ENCODE measurements at regions not wholly inside any gene's neighbourhood (a gene's known extent, or its start where the extent isn't known, plus 50 kb on each side); places are given as distances from the start of the nearest gene placed in this dataset.
"Not testable (repeated sequence)": the region's sequence is repeated elsewhere in the genome, so short reads cannot be mapped to it uniquely, and the experiment has no call there.

- 80% methylated on average over 9 of the region's 9 CpGs for WGBS
Measured at GRCh38 chr18:64695851-64696553, 547.1 kb upstream of the LINC00305 start.

DNA sequence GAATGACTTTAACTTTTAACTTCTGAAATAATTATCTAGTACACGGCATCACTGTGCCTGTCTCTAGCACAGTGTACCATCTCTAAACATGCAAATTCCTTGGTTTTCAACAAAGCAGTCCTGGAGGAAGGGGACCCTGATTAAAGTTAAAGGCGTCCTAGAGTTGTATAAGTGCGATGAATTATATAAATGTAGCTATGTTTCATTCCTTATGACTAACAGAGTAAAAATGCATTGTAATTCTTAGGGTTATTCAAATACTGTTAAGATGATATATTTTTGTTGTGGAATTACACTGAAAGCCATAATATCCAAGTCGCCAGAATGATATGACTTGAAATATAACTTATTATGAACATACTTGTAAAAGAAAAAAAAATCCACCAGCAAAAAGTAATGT, 544.9 kb upstream of the LINC00305 start:
- 61% methylated on average over 4 of the region's 4 CpGs for WGBS
- DNase-seq (ENCODE audit: extremely low spot score), result no peak

More at GRCh38 chr18:64695851-64696553, 547.1 kb upstream of the LINC00305 start:
- Histone ChIP-seq H3K4me1 (ENCODE audit: insufficient read depth) (no peaks in the 10 kb centered on the region), H3K27ac (ENCODE audit: low read depth) (no peak overlapping the region), H3K36me3 (ENCODE audit: insufficient read depth) (no peaks in the 10 kb centered on the region), H3K4me3 (ENCODE audit: low read depth, low read length) (no peak overlapping the region)
- DNase-seq (ENCODE audit: extremely low spot score), result no peak

DNA sequence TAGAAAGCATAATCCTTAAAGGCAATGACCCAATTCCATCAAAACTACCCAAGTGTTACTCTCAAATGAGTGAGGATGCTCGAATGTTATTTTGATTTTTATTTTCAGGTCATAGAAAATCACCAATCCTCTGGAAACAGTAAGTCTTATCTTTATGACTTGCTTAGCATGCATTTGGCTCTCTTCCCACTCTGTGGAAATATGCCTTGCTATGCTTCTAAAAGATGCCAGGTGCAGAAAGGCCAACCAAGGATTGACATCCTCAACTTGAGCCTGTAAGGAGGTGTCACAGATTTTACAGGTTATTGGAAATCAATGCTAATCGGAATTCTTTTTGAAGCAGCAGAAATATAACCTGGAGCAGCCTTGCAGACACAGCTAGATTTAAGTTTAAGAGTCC, 543.9 kb upstream of the LINC00305 start:
- DNase-seq (ENCODE audit: extremely low spot score), result no peak
- no peak overlapping the region for H3K4me3 ChIP-seq (ENCODE audit: low read depth, low read length)
- H3K27ac ChIP-seq (ENCODE audit: low read depth), result no peak overlapping the region
- WGBS, result 48% methylated on average over 2 of the region's 2 CpGs
- no peaks in the 10 kb centered on the region for H3K4me1 ChIP-seq (ENCODE audit: insufficient read depth)
- no peaks in the 10 kb centered on the region for H3K36me3 ChIP-seq (ENCODE audit: insufficient read depth)

More for the DNA sequence above, 544.9 kb upstream of the LINC00305 start:
- Histone ChIP-seq H3K4me1 (ENCODE audit: insufficient read depth) (no peaks in the 10 kb centered on the region), H3K4me3 (ENCODE audit: low read depth, low read length) (no peak overlapping the region), H3K27ac (ENCODE audit: low read depth) (no peak overlapping the region), H3K36me3 (ENCODE audit: insufficient read depth) (no peaks in the 10 kb centered on the region)

DNA sequence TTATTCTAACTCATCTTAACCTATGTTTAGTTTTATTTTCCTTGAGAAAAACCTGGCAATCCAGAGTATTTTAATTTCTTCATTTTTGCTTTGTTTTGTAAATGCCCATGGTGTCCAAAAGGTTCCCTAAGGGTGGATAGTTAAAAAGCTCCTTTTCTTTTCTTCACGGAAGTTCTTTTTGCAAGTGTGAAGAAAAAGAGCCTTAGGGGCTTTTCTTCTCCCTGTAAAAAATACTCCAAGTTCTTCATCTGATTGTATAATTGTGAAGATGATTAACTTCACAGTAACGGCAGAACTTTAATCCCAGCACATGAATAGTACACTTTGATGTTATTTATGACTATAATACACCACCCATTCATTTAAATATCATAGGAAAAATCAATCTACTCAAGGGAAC, 530.2 kb upstream of the LINC00305 start:
- Histone ChIP-seq H3K4me3 (ENCODE audit: low read depth, low read length) (no peak overlapping the region), H3K4me1 (ENCODE audit: insufficient read depth) (no peaks in the 10 kb centered on the region), H3K27ac (ENCODE audit: low read depth) (no peak overlapping the region), H3K36me3 (ENCODE audit: insufficient read depth) (no peaks in the 10 kb centered on the region)
- WGBS, result 43% methylated on average over 2 of the region's 2 CpGs
- no peak for DNase-seq (ENCODE audit: extremely low spot score)

DNA sequence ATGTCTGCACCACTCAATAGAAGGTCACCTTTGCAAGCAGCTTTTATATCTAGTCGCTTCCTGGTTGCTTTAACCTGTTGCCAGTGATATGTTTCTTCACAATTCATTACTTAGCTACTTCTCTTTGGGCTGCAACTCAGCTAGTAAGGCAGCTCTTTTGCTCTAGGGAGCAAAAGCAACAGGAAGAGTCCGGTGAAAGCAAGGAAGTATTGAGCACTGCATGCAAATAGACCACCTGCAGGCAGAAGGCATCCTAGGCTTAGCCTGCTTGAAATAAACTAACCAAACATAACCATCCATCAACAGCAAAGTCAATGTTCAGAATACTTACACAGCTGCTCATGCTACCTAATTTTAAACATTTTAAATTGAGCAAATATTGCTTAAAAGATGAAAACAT, 529.2 kb upstream of the LINC00305 start:
- no peak for DNase-seq (ENCODE audit: extremely low spot score)

DNA sequence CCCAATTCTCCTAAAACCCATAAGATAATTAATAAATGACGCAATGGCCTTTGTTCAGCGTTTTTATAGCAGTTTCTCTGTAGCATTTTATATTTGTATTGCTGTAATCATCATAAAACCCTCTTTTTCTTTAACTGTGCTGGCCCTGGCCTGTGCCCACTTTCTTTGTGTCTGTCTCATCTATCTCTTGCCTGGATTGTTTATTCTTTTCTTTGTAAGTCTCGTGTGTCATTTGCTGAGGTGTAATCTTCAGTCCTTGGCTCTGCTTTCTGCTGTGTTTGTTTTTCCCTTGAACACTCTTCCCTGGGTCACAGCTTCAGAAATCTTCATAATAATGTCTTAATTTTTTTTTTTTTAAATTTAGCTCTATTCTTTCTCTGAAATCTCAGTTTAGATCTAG, 525.8 kb upstream of the LINC00305 start:
- DNase-seq (ENCODE audit: extremely low spot score), result no peak
- Histone ChIP-seq H3K4me3 (ENCODE audit: low read depth, low read length) (no peak overlapping the region), H3K27ac (ENCODE audit: low read depth) (no peak overlapping the region), H3K36me3 (ENCODE audit: insufficient read depth) (no peaks in the 10 kb centered on the region), H3K4me1 (ENCODE audit: insufficient read depth) (no peaks in the 10 kb centered on the region)
- WGBS, result 58% methylated on average over 3 of the region's 3 CpGs

More for the DNA sequence above, 529.2 kb upstream of the LINC00305 start:
- 71% methylated on average over 2 of the region's 2 CpGs for WGBS
- Histone ChIP-seq H3K36me3 (ENCODE audit: insufficient read depth) (no peaks in the 10 kb centered on the region), H3K4me3 (ENCODE audit: low read depth, low read length) (no peak overlapping the region), H3K27ac (ENCODE audit: low read depth) (no peak overlapping the region), H3K4me1 (ENCODE audit: insufficient read depth) (no peaks in the 10 kb centered on the region)

DNA sequence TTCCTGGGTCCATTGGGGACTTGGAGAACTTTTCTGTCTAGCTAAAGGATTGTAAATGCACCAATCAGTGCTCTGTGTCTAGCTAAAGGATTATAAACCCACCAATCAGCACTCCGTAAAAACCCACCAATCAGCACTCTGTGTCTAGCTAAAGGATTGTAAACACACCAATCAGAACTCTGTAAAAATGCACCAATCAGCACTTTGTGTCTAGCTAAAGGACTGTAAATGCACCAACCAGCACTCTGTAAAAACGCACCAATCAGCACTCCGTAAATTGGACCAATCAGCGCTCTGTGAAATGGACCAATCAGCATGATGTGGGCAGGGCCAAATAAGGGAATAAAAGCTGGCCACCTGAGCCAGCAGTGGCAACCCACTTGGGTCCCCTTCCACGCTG, 522.4 kb upstream of the LINC00305 start:
- 75% methylated on average over 5 of the region's 5 CpGs for WGBS
- not testable (repeated sequence) for H3K4me3 ChIP-seq (ENCODE audit: low read depth, low read length); H3K4me1 ChIP-seq (ENCODE audit: insufficient read depth); H3K36me3 ChIP-seq (ENCODE audit: insufficient read depth); DNase-seq (ENCODE audit: extremely low spot score); H3K27ac ChIP-seq (ENCODE audit: low read depth)

DNA sequence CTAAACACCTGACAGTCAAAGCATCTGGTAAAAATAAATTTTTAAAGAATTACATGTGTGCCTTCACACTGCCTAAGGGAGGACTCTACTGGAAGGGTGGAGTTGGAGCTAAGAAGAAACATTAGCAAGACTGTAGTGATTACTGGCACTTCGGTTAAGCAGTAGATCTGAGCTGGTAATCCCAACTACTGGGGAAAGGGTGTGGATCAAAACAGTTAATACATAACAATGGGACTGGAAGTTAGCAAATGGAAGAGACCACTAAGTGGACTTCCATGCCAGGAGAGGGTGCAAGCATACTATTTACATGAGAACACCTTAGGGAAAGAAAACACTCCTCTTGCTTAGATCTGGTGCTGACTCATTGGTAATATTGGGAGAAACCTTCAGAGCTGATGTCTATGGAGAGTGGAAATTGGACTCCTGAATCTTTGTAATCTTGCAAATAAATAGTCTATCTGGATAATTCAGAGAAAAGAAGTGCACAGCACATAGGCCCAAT, 519.6 kb upstream of the LINC00305 start:
- no peaks in the 10 kb centered on the region for H3K36me3 ChIP-seq (ENCODE audit: insufficient read depth)
- no peaks in the 10 kb centered on the region for H3K4me1 ChIP-seq (ENCODE audit: insufficient read depth)
- 89% methylated on average over 1 of the region's 1 CpG for WGBS
- no peak for DNase-seq (ENCODE audit: extremely low spot score)
- no peak overlapping the region for H3K4me3 ChIP-seq (ENCODE audit: low read depth, low read length)
- H3K27ac ChIP-seq (ENCODE audit: low read depth), result no peak overlapping the region

GRCh38 chr18:64663086-64663485, 514.2 kb upstream of the LINC00305 start:
- Histone ChIP-seq H3K4me3 (ENCODE audit: low read depth, low read length) (no peak overlapping the region), H3K4me1 (ENCODE audit: insufficient read depth) (no peaks in the 10 kb centered on the region), H3K27ac (ENCODE audit: low read depth) (no peak overlapping the region), H3K36me3 (ENCODE audit: insufficient read depth) (no peaks in the 10 kb centered on the region)
- no peak for DNase-seq (ENCODE audit: extremely low spot score)
- 77% methylated on average over 2 of the region's 2 CpGs for WGBS

- WGBS, result 35% methylated on average over 4 of the region's 4 CpGs
- no peak for DNase-seq (ENCODE audit: extremely low spot score)
- H3K36me3 ChIP-seq (ENCODE audit: insufficient read depth), result no peaks in the 10 kb centered on the region
- H3K4me3 ChIP-seq (ENCODE audit: low read depth, low read length), result no peak overlapping the region
- no peak overlapping the region for H3K27ac ChIP-seq (ENCODE audit: low read depth)
- H3K4me1 ChIP-seq (ENCODE audit: insufficient read depth), result no peaks in the 10 kb centered on the region
Measured at GRCh38 chr18:64659196-64659595, 510.3 kb upstream of the LINC00305 start.

- Histone ChIP-seq H3K27ac (ENCODE audit: low read depth) (no peak overlapping the region), H3K36me3 (ENCODE audit: insufficient read depth) (no peaks in the 10 kb centered on the region), H3K4me3 (ENCODE audit: low read depth, low read length) (no peak overlapping the region), H3K4me1 (ENCODE audit: insufficient read depth) (no peaks in the 10 kb centered on the region)
- WGBS, result 66% methylated on average over 4 of the region's 4 CpGs
- DNase-seq (ENCODE audit: extremely low spot score), result no peak
Measured at GRCh38 chr18:64653068-64653467, 504.2 kb upstream of the LINC00305 start.

GRCh38 chr18:64650068-64650467, 501.2 kb upstream of the LINC00305 start:
- Histone ChIP-seq H3K4me3 (ENCODE audit: low read depth, low read length) (no peak overlapping the region), H3K4me1 (ENCODE audit: insufficient read depth) (no peaks in the 10 kb centered on the region), H3K36me3 (ENCODE audit: insufficient read depth) (no peaks in the 10 kb centered on the region), H3K27ac (ENCODE audit: low read depth) (no peak overlapping the region)
- no peak for DNase-seq (ENCODE audit: extremely low spot score)
- whole genome bisulfite sequencing, result 69% methylated on average over 2 of the region's 2 CpGs

- no peak overlapping the region for H3K27ac ChIP-seq (ENCODE audit: low read depth)
- no peak overlapping the region for H3K4me3 ChIP-seq (ENCODE audit: low read depth, low read length)
- no peaks in the 10 kb centered on the region for H3K36me3 ChIP-seq (ENCODE audit: insufficient read depth)
- no peaks in the 10 kb centered on the region for H3K4me1 ChIP-seq (ENCODE audit: insufficient read depth)
- 94% methylated on average over 5 of the region's 5 CpGs for whole genome bisulfite sequencing
- no peak for DNase-seq (ENCODE audit: extremely low spot score)
Measured at GRCh38 chr18:64645753-64646152, 496.9 kb upstream of the LINC00305 start.

- no peak for DNase-seq (ENCODE audit: extremely low spot score)
- Histone ChIP-seq H3K36me3 (ENCODE audit: insufficient read depth) (no peaks in the 10 kb centered on the region), H3K4me3 (ENCODE audit: low read depth, low read length) (no peak overlapping the region), H3K4me1 (ENCODE audit: insufficient read depth) (no peaks in the 10 kb centered on the region), H3K27ac (ENCODE audit: low read depth) (no peak overlapping the region)
- whole genome bisulfite sequencing, result 85% methylated on average over 1 of the region's 1 CpG
Measured at GRCh38 chr18:64639536-64639935, 490.6 kb upstream of the LINC00305 start.
